Right atrium auricular region (tissue), 2 donors: ENCODE measurements at regions not wholly inside any gene's neighbourhood (a gene's known extent, or its start where the extent isn't known, plus 50 kb on each side); places are given as distances from the start of the nearest gene placed in this dataset.

ENCODE experiments used
- DNase-seq: peaks from one replicate; pipeline ENCODE4 v3.0.0-alpha.2; 2019; ENCODE audit warnings: low spot score
- H3K27ac ChIP-seq, 2 donors: fragments of 200-600 bp; sonication (generic); 1 replicate in 1 of 2; 2 replicates in 1 of 2; pipeline ENCODE4 v1.5.1; 2016 to 2019
- H3K27me3 ChIP-seq, 2 donors: fragments of 200-600 bp; sonication (generic); one replicate each; pipeline versions ENCODE4 v1.5.1 to v1.6.0; 2017 to 2019
- H3K36me3 ChIP-seq: fragments of 200-600 bp; sonication (generic); one replicate; pipeline ENCODE4 v1.5.1; 2016
- H3K4me1 ChIP-seq, 2 donors: fragments of 200-600 bp; sonication (generic); one replicate each; pipeline versions ENCODE4 v1.5.1 to v1.6.0; 2017 to 2019
- H3K4me3 ChIP-seq, 2 donors: fragments of 200-600 bp; sonication (generic); 1 replicate in 1 of 2; 2 replicates in 1 of 2; pipeline ENCODE4 v1.5.1; 2017 to 2019; ENCODE audit warnings: mild to moderate bottlenecking in 1 of 2, moderate library complexity in 1 of 2
- H3K9me3 ChIP-seq, 2 donors: fragments of 200-600 bp; sonication (generic); one replicate each; pipeline ENCODE4 v1.5.1; 2019
- CTCF ChIP-seq, 2 donors: fragments of 200-600 bp; sonication (generic); IDR thresholded peaks; one replicate each; pipeline ENCODE4 v1.5.1; 2019; ENCODE audit warnings: antibody characterized with exemption in 2 of 2

GRCh38 chr11:38416141-38416540 is 1818.1 kb upstream of the RAG2 start:
- TF ChIP-seq CTCF (IDR thresholded peaks at IDR 0.05) = no peak
- DNase-seq = no peak
- H3K4me1 ChIP-seq = no peaks in the 10 kb centered on the region

GRCh38 chr11:38411149-38411548 is 1813.1 kb upstream of the RAG2 start:
- H3K9me3 ChIP-seq = no peaks in the 10 kb centered on the region
- TF ChIP-seq CTCF (IDR thresholded peaks at IDR 0.05) = no peak
- H3K4me1 ChIP-seq = no peaks in the 10 kb centered on the region
- no peak overlapping the region for H3K4me3 ChIP-seq
- H3K27me3 ChIP-seq = no peaks in the 10 kb centered on the region
- no peak overlapping the region for H3K27ac ChIP-seq
- no peaks in the 10 kb centered on the region for H3K36me3 ChIP-seq
- DNase-seq = no peak

More at GRCh38 chr11:38416141-38416540, 1818.1 kb upstream of the RAG2 start:
- H3K27me3 ChIP-seq = no peaks in the 10 kb centered on the region
- no peak overlapping the region for H3K4me3 ChIP-seq
- H3K9me3 ChIP-seq = no peaks in the 10 kb centered on the region
- no peak overlapping the region for H3K27ac ChIP-seq
- no peaks in the 10 kb centered on the region for H3K36me3 ChIP-seq

- H3K27ac ChIP-seq = no peak overlapping the region
- no peaks in the 10 kb centered on the region for H3K27me3 ChIP-seq
- no peaks in the 10 kb centered on the region for H3K36me3 ChIP-seq
- TF ChIP-seq CTCF (IDR thresholded peaks at IDR 0.05) = no peak
- no peaks in the 10 kb centered on the region for H3K4me1 ChIP-seq
- H3K9me3 ChIP-seq = peaks cover 0 to 10% of the 10 kb centered on the region in 2 donors
- DNase-seq = no peak
- H3K4me3 ChIP-seq = no peak overlapping the region
Measured at GRCh38 chr11:38402063-38402462, 1804.0 kb upstream of the RAG2 start.

- no peak overlapping the region for H3K27ac ChIP-seq
- no peak for DNase-seq
- no peaks in the 10 kb centered on the region for H3K4me1 ChIP-seq
- H3K36me3 ChIP-seq = no peaks in the 10 kb centered on the region
- H3K4me3 ChIP-seq = no peak overlapping the region
- H3K27me3 ChIP-seq = no peaks in the 10 kb centered on the region
- no peak for TF ChIP-seq CTCF (IDR thresholded peaks at IDR 0.05)
- no peaks in the 10 kb centered on the region for H3K9me3 ChIP-seq
Measured at GRCh38 chr11:38392176-38392575, 1794.1 kb upstream of the RAG2 start.

- no peaks in the 10 kb centered on the region for H3K27me3 ChIP-seq
- DNase-seq = no peak
- no peak overlapping the region for H3K4me3 ChIP-seq
- no peak for TF ChIP-seq CTCF (IDR thresholded peaks at IDR 0.05)
- no peaks in the 10 kb centered on the region for H3K4me1 ChIP-seq
- no peaks in the 10 kb centered on the region for H3K36me3 ChIP-seq
- H3K27ac ChIP-seq = no peak overlapping the region
- no peaks in the 10 kb centered on the region for H3K9me3 ChIP-seq
Measured at GRCh38 chr11:38384568-38384967, 1786.5 kb upstream of the RAG2 start.

GRCh38 chr11:38365274-38365673 is 1767.2 kb upstream of the RAG2 start:
- no peak overlapping the region for H3K27ac ChIP-seq
- no peak overlapping the region for H3K4me3 ChIP-seq
- no peaks in the 10 kb centered on the region for H3K36me3 ChIP-seq
- H3K4me1 ChIP-seq = no peaks in the 10 kb centered on the region
- DNase-seq = no peak
- H3K9me3 ChIP-seq = no peaks in the 10 kb centered on the region
- no peak for TF ChIP-seq CTCF (IDR thresholded peaks at IDR 0.05)
- H3K27me3 ChIP-seq = no peaks in the 10 kb centered on the region
